GM10248 (cell line): ENCODE measurements at regions not wholly inside any gene's neighbourhood (a gene's known extent, or its start where the extent isn't known, plus 50 kb on each side); places are given as distances from the start of the nearest gene placed in this dataset.

Experiments used
- CTCF ChIA-PET: fragments of 300-600 bp; sonication (Branson Sonifier 250); formaldehyde crosslinking; extraction: SDS; loops from one replicate; lab custom pipeline; 2021; ENCODE audit warnings: antibody characterized with exemption; lab: Yijun Ruan, JAX
- POLR2A ChIA-PET: fragments of 350-650 bp; sonication (Branson Sonifier 250); formaldehyde crosslinking; extraction: SDS; loops from one replicate; lab custom pipeline; 2020; ENCODE audit warnings: antibody characterized with exemption; lab: Yijun Ruan, JAX
- DNase-seq: peaks from one replicate; pipeline ENCODE4 v3.0.0; 2012; ENCODE audit errors: extremely low spot score
- CTCF ChIP-seq: IDR thresholded peaks from 2 replicates; pipeline ENCODE4 v1.5.1; 2012; ENCODE audit warnings: mild to moderate bottlenecking, low read depth; ENCODE audit errors: extremely low read depth, missing control alignments, control extremely low read depth

- no peak for DNase-seq
- ChIA-PET POLR2A (no interaction called here), CTCF (interaction anchor here (1.0 to 1.1 kb wide), 2 partner anchors 13 to 55 kb away, joined by 3 to 4 read pairs; no protein-coding TSS in a partner anchor)
- TF ChIP-seq CTCF, result no peak
Observed at GRCh38 chr6:150541576-150541975, 58.1 kb upstream of the PLEKHG1 start.

- ChIA-PET CTCF (no interaction called here), POLR2A (no interaction called here)
- DNase-seq, result no peak
- TF ChIP-seq CTCF, result no peak
Observed at GRCh38 chr6:150543178-150543577, 56.5 kb upstream of the PLEKHG1 start.

GRCh38 chr6:150544793-150545192 lies 54.9 kb upstream of the PLEKHG1 start:
- CTCF ChIA-PET, result interaction anchor here (1.0 kb wide), 1 partner anchor 55 kb away, joined by 3 read pairs; the partner anchor contains the start of gene PLEKHG1
- no peak for TF ChIP-seq CTCF
- POLR2A ChIA-PET, result no interaction called here
- no peak for DNase-seq

- ChIA-PET POLR2A (no interaction called here), CTCF (interaction anchor here (1.4 kb wide), 1 partner anchor 11 kb away, joined by 3 read pairs; no protein-coding TSS in a partner anchor)
- DNase-seq, result no peak
- TF ChIP-seq CTCF, result no peak
Observed at GRCh38 chr6:150546457-150546856, 53.2 kb upstream of the PLEKHG1 start.

GRCh38 chr6:150547502-150548222 lies 52.0 kb upstream of the PLEKHG1 start:
- DNase-seq, result no peak
- ChIA-PET CTCF (interaction anchor here (0.9 to 1.4 kb wide), 2 partner anchors 10 to 51 kb away, joined by 3 read pairs; no protein-coding TSS in a partner anchor), POLR2A (no interaction called here)
- no peak for TF ChIP-seq CTCF

- no peak for DNase-seq
- TF ChIP-seq CTCF, result no peak
- CTCF ChIA-PET, result interaction anchor here (0.9 to 1.1 kb wide), 2 partner anchors 11 to 50 kb away, joined by 3 to 4 read pairs; no protein-coding TSS in a partner anchor
- POLR2A ChIA-PET, result no interaction called here
Observed at GRCh38 chr6:150548330-150548729, 51.4 kb upstream of the PLEKHG1 start.
